ENCODE measurements at regions not wholly inside any gene's neighbourhood (a gene's known extent, or its start where the extent isn't known, plus 50 kb on each side); places are given as distances from the start of the nearest gene placed in this dataset.

DNA sequence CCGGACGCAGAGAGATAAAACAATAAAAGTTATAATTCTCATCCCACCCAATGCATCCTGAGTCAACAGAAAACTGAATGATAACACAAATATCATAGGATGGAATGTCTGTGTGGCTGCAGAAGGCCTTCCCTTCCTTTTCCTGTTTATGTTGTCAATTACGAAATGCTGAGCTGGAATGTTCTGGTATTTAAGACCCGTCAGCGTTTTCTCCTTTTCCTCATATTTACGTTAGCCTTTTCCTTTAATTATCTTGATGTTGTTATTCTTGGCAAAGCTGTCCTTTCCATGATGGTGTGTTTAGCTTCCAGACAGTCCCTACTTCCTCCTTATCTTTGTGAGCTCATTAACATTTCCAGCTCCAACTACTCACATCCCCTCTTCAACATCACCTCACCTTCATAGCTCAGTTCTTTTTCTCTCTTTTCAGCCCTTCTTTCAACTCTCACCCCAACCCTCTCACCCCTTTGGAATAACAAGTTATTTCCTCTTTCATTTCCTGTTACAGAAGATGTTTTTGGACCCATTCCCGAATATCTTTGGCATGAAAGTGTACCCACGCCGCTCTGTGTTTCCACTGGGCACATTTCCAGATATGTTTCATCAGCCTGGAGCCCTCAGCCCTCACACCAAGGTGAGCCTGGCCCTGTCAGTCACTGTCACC is 221.6 kb downstream of the NR2F1-AS1 start:
- intact Hi-C loops (cut with DNase I; ENCODE audit: low total_unique reads): no loop called here
- DNase-seq: no peak
- Histone ChIP-seq H3K27me3 (no peaks in the 10 kb centered on the region), H3K27ac (no peak overlapping the region), H3K36me3 (no peaks in the 10 kb centered on the region), H3K9me3 (no peaks in the 10 kb centered on the region), H3K4me1 (peaks cover 0 to 6% (median 0%) of the 10 kb centered on the region in 4 donors), H3K4me3 (no peak overlapping the region)
- TF ChIP-seq, protein P1, sequence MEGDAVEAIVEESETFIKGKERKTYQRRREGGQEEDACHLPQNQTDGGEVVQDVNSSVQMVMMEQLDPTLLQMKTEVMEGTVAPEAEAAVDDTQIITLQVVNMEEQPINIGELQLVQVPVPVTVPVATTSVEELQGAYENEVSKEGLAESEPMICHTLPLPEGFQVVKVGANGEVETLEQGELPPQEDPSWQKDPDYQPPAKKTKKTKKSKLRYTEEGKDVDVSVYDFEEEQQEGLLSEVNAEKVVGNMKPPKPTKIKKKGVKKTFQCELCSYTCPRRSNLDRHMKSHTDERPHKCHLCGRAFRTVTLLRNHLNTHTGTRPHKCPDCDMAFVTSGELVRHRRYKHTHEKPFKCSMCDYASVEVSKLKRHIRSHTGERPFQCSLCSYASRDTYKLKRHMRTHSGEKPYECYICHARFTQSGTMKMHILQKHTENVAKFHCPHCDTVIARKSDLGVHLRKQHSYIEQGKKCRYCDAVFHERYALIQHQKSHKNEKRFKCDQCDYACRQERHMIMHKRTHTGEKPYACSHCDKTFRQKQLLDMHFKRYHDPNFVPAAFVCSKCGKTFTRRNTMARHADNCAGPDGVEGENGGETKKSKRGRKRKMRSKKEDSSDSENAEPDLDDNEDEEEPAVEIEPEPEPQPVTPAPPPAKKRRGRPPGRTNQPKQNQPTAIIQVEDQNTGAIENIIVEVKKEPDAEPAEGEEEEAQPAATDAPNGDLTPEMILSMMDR (IDR thresholded peaks at IDR 0.05): no peak

DNA sequence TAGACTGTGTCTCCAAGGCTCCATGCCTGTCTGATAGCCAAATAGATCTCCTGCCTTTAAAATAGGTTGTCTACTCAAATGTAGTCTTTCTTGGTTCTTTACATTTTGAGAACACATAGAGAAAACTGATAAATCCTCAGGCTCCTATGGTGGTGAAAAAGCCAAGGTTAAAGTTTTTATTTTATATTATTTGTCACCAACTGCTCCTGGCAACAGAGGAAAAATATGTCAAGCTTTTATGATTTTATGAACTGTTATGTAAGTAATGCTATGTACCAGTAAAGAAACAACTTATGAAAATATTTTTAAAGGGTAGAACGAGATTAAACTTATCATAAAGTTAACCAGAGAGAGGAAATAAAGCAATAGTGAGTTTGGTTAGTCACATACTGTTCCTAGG is 222.8 kb downstream of the NR2F1-AS1 start:
- no peak overlapping the region for H3K27ac ChIP-seq
- TF ChIP-seq, protein P1 (IDR thresholded peaks at IDR 0.05): no peak
- peaks cover 0 to 6% (median 0%) of the 10 kb centered on the region in 4 donors for H3K4me1 ChIP-seq
- H3K9me3 ChIP-seq: no peaks in the 10 kb centered on the region
- intact Hi-C loops (cut with DNase I; ENCODE audit: low total_unique reads): no loop called here
- no peaks in the 10 kb centered on the region for H3K27me3 ChIP-seq
- H3K36me3 ChIP-seq: no peaks in the 10 kb centered on the region
- no peak for DNase-seq
- no peak overlapping the region for H3K4me3 ChIP-seq

DNA sequence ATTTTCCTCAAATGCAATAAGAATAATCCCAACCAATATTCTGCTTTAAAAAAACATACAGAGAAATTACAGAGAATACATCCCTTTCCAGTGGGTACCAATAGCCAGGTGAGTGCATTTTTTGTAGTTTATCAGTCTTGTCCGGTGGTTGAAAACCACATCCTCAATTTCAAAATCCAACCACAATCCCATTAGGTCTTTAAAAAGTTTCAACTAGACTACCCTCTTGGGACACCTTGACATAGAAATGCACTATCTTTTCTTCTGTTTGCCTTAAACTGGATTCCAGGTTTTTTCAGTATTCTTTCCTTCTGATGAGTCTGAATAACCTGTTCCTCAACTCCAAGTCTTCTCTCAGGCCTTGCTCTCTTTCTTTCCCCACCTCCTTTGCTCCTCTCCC is 223.3 kb downstream of the NR2F1-AS1 start:
- Histone ChIP-seq H3K36me3 (no peaks in the 10 kb centered on the region), H3K4me3 (no peak overlapping the region), H3K4me1 (peaks cover 0 to 6% (median 0%) of the 10 kb centered on the region in 4 donors), H3K27me3 (no peaks in the 10 kb centered on the region), H3K9me3 (no peaks in the 10 kb centered on the region), H3K27ac (no peak overlapping the region)
- DNase-seq: no peak
- TF ChIP-seq, protein P1 (IDR thresholded peaks at IDR 0.05): no peak
- intact Hi-C loops (cut with DNase I; ENCODE audit: low total_unique reads): no loop called here

DNA sequence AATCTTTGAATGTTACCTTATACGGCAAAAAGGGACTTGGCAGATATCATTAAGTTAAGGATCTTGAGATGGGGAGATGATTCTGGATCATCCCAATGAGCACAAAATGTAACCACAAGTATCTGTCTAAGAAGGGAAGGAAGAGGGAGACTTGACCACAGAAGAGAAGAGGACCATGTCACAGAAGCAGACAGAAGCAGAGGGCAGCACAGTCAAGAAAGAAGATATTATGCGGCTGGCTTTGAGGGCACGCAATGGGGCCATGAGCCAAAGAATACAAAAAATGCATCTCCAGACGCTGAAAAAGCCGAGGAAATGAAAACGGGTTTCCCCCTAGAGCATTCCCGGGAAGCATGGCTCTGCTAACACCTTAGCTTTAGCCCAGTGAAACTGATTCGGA is 225.3 kb downstream of the NR2F1-AS1 start:
- intact Hi-C loops (cut with DNase I; ENCODE audit: low total_unique reads): no loop called here
- no peaks in the 10 kb centered on the region for H3K9me3 ChIP-seq

DNA sequence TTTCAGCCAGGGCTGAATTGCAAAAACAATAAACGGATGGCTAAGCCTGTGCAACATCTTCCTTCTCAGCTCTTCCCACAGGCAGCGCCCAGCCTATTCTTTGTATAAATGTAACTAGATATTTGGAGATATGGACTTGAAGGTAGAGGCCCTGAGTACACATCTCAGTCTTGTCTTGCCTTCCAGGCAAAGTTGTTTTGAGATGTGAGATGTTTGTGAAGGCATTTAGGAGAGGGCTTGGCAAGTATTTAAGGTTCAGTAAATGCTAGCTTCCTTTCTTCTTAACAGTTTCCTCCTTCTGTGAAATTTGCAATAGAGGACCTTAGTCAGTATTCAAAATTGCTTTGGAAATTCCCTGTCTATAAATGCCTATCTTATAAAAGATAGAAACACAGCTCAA is 228.8 kb downstream of the NR2F1-AS1 start:
- no peak overlapping the region for H3K27ac ChIP-seq
- no peaks in the 10 kb centered on the region for H3K4me1 ChIP-seq
- H3K4me3 ChIP-seq: no peak overlapping the region
- no peaks in the 10 kb centered on the region for H3K9me3 ChIP-seq
- H3K27me3 ChIP-seq: no peaks in the 10 kb centered on the region
- TF ChIP-seq, protein P1 (IDR thresholded peaks at IDR 0.05): no peak
- intact Hi-C loops (cut with DNase I; ENCODE audit: low total_unique reads): no loop called here
- DNase-seq: no peak
- no peaks in the 10 kb centered on the region for H3K36me3 ChIP-seq

More for the DNA sequence above, 225.3 kb downstream of the NR2F1-AS1 start:
- TF ChIP-seq, protein P1 (IDR thresholded peaks at IDR 0.05): no peak
- no peaks in the 10 kb centered on the region for H3K27me3 ChIP-seq
- peaks cover 0 to 6% (median 0%) of the 10 kb centered on the region in 4 donors for H3K4me1 ChIP-seq
- DNase-seq: no peak
- no peaks in the 10 kb centered on the region for H3K36me3 ChIP-seq
- H3K27ac ChIP-seq: no peak overlapping the region
- no peak overlapping the region for H3K4me3 ChIP-seq

Data from tibial artery (tissue), 4 donors.